ENCODE measurements at regions not wholly inside any gene's neighbourhood (a gene's known extent, or its start where the extent isn't known, plus 50 kb on each side); places are given as distances from the start of the nearest gene placed in this dataset.

DNA sequence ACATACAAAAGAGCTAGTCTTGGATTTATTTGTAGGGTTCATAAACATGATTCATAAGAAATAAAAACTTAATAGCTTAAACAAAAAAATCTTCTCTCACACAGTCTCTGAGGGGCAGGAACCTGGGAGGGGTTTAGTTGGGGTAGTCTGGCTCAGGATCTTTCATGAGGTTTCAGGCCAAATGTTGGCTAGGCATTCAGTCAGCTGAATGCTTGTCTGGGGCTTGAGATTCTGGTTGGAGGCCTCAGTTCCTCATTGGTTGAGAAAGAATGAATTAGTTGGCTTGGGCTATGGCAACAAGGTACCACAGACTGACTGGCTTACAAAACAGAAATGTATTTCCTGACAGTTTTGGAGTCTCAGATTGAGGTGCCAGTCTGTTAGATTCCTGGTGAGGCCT is 74.3 kb downstream of the ANKRD7 start:
- DNase-seq: no peak

DNA sequence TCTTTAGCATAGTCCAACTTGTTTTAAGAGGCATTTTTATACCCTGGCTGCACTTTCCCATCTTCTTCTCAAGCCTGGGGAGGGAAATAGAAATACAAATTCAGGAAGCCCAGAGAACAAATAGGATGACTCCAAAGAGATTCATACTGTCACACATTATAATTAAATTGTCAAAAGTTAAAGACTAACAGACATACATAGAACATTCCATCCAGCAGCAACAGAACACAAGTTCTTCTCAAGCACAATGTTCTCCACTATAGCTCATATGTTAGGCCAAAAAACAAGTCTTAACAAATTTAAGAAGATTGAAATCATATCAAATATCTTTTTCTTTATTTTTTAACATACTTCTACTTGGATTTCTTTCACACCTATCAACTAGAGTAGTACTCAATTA is 75.7 kb downstream of the ANKRD7 start:
- DNase-seq: no peak

DNA sequence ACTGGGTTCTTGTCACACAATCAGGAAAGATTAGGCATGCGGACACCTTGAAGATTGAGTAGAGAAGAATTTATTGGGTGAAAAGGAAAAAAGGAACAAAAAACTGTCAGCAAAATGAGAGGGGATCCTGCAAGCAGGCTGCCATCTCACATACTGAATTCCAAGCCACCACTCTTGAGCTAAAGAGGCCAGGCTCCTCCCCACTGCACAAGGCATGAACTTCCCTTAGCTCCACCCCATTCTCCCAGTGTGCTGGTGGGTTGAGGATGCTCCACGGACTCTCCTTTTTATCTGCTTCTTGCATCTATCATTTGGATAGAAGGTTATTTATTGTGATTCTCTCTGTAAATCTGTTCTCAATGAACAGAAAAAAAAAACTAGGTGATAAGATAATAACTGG is 79.6 kb downstream of the ANKRD7 start:
- no peak for DNase-seq

DNA sequence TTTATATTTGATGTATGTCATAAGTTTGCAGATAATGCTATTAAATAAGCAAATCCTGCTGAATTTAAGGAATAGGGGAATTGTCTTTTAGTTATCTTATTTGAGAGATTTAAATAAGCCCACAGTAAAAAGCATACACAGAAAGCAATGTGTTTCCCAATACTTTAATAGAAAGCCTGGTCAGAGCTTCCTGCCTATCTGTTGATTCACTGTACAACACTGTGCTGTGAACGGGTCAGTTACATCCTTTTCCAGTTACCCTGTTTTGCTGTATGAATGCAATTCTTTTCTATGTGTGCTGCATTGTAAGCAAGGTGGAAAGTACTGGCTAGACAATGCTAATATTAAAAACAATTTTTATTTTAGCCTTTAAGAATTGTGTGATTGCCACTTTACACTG is 81.2 kb downstream of the ANKRD7 start:
- DNase-seq: no peak

DNA sequence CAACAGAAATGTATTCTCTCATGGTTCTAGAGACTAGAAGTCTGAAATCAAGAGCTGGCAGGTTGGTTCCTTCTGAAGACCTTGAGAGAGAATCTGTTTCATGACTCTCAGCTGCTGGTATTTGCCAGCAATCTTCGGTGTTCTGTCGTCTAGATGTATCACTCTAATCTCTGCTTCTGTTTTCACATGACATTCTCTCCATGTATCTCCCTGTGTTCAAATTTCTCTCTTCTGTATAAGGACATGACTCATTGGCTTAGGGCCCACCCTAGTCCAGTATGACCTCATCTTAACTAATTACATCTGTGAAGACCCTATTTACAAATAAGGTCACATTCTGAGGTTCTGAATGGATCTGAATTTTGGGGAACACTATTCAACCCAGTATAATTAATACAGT is 82.3 kb downstream of the ANKRD7 start:
- DNase-seq: no peak

DNA sequence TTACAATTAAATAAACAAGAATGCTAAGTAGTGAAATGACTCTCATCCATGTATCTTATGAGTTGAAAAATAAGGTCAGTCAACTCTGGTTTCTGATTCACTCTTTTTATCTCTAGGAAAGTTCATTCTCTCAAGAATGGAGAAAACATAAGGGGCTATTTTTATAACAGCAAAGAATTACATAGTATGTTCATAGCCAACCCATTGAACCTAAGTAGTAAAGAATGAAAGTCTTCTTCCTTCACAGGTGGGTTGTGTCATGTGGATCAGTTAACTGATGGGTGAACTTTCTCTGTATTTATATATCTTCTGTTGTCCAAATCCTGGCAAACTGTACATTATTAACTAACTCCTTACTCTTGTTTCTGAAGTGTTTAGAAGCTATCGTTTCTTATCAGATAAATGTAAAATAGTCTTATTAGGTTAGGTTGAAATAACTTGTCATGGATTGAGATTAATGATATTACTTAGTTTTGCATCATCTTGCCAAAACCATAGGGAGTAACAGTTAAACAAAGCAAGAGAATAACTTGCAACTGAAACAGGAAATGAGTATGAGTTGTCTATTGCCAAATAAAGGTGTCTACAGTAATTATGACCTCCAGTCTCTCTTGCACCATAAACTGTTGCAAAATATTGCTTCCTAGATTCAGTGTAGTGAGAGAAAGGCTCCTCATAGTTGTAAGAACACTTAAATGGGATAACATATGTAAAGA is 86.8 kb downstream of the ANKRD7 start:
- no peak for DNase-seq

DNA sequence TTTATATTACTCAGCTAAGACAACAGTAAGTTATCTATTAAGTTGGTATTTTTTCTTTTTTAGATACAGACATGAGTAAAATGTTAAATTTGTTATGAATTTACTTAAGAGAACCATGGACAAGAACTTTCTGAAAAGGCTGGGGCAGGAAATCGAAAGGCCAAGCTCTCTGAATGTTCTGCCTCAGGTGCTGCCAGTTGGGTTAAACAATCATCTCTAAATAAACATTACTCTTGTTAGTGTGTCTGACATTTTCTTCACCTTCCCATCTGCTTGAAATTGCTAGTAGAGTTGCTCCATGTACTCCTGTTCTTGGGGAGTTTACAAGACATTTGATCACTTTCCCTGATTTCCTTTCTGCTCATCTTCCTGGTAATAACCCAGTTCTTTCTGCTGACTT is 87.5 kb downstream of the ANKRD7 start:
- DNase-seq: no peak

DNA sequence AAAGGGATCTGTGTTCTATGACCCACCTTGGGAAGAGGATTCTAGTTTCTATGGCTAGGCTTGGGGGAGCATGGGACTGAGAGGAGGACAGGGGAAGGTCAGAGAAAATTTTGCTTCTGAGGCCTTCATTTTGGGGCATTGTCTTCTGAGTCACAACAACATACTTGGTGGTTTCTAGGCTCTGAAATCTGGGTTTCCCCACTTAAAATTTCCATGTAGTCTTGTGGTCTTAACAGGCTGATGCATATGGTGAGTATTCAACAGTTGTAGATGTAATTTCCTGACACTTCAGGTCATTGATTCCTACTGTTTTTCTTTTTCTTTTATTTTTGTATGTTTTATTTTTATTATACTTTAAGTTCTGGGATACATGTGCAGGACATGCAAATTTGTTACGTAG is 88.5 kb downstream of the ANKRD7 start:
- DNase-seq: no peak

DNA sequence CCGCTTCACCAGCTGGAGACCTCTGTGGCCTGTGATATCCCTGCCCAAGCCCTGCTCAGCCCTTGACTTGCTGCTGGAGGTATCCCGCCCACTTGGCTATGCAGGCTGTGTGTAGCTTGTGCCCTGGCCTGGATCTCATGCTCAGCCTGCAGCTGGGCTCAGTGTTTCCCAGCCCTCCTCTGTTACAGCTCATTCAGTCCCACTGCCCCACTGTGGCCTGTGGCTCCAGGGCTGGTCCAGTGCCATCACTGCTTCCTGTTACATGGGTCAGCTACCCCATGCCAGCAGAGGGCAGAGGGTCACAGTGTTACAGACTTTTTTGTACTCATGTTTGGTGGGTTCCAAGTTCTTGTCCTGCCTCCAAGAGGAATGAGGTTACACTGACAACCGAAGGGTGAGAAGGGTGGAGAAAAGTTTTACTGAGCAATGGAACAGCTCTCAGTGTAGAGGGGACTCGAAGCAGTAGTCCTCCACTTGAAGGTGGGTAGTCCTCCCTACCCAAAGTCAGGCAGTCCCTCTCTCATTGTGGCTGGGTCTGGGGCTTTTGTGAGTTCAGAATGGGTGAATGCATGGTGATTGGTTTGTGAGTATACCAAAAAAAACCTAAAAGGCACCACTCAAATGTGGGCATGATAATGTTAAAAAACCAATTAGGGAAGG is 100.4 kb downstream of the ANKRD7 start:
- DNase-seq: no peak

DNA sequence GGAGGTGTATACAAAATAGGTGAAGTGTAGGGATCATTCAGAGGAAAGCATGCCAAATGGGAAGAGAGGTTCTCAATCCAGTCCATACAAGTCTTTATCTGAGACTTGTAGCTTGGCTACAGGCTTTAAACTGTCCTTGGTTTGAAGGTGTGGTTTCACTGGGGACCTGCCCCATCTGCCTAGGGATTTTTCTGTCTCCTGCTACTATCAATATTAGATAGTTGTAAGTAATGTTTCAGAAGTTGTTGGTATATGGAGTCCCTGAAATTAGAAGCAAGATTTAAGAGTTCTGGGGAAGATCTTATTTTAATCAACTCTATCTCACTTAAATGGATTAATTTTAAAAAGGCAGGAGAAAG is 100.9 kb downstream of the ANKRD7 start:
- DNase-seq: no peak

DNA sequence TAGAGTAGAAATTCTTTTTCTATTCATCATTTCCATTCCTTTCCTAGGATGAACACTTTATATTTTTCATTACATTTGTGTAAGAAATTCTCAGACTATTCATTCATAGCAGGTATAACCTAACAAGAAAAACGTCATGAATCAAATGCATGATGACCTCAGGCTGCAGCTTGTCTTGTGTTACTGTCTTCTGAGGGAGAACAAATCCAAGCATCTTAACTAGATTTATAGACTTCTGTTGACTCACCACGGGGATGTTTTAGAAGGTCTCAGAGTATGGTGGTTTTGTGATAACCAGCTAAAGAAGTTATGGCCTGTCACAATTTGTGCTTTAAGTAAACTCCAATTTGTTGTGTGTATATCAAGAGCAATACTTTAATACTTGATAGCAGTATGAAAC is 102.7 kb downstream of the ANKRD7 start:
- no peak for DNase-seq

DNA sequence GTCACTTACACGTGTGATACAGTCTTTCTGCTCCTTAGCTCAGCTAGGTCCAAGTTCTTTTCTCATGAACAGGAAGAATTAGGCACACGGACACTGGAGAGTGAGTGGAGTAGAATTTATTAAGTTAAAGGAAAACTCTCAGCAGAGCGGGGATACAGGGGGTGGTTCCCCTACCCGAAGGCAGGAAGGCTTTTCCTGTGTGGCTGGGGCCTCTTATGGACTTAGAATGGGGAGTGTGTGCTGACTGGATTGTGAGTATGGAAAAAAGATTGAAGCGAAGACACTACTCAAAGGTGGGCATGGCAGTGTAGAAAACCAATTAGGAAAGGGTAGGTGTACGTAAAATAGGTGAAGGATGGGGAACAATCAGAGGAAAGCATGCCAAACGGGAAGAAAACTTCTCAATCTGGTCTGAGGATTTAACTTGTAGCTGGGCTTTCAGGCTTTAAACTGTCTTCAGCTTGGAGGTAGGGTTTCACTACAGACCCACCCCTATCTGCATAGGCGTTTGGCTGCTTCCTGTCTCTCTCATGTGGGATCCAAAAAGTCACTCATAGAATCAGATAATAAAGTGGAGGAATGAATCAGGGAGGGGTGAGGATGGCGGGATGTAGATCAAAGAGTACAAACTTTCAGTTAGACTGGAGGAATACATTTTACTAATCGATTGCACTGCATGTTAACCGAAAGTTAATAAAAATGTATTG is 104.2 kb downstream of the ANKRD7 start:
- DNase-seq: no peak

DNA sequence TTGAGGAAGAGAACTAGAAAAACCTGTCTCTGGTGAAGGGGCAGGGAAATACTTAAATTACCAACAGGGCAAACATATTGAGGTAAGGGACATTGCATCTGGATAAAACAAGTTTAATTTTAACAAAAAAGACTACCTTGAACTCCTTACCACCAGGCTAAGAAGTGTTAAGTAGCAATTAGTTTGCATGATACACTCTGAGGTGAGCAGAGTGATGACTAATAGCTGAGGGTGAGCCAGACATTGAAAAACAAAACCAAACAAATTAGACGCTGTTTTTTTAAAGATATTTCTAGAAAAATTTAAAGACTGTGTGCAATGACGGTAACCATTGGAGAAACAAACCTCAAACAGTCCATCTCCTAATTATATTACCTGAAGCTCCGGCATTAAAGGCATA is 105.9 kb downstream of the ANKRD7 start:
- DNase-seq: no peak

DNA sequence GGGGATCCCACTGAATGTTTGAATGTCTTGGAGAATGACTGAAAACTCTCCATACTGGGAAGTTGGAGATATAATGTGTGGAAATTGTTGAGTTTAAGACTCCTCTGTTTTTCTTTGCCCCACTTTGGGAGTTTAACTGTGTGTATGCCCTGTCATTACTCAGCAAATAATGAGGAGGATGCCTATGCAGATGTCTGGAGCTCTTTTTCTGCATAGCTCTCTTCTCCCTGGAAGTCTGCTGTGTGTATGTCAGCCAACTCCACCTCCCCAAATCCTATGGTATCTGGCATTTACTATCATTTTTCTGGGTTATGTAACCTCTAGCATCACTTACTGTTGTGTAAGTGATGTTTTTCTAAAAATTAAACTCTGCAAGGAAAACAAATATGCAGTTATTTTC is 122.2 kb downstream of the ANKRD7 start:
- no peak for DNase-seq

DNA sequence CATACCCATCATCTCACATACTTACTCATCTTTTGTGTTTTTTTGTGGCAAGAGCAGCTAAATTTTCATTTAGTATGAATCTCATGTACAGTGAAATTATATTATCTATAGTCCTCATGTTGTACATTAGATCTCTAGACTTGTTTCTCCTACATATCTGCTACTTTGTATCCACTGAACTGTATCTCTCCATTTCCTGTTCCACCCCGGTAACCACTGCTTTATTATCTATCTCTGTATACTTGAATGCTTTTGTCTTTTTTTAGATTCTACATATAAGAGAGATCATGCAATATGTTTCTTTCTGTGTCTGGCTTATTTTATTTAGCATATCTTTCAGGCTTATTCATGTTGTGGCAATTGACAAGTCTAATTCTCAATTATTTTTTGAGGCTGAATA is 125.1 kb downstream of the ANKRD7 start:
- no peak for DNase-seq

DNA sequence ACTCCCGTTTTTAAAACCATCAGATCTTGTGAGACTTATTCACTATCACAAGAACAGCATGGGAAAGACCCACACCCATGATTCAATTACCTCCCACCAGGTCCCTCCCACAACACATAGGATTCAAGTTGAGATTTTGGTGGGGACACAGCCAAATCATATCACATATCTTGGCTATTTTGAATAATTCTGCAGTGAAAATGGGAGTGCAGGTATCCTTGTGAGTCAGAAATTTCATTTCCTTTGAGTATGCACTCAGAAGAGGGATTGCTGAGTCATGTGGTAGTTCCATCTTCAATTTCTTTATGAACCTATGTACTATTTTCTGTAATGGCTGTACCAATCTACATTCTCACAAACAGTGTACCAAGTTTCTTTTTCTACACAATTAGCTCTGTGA is 125.8 kb downstream of the ANKRD7 start:
- DNase-seq: no peak

DNA sequence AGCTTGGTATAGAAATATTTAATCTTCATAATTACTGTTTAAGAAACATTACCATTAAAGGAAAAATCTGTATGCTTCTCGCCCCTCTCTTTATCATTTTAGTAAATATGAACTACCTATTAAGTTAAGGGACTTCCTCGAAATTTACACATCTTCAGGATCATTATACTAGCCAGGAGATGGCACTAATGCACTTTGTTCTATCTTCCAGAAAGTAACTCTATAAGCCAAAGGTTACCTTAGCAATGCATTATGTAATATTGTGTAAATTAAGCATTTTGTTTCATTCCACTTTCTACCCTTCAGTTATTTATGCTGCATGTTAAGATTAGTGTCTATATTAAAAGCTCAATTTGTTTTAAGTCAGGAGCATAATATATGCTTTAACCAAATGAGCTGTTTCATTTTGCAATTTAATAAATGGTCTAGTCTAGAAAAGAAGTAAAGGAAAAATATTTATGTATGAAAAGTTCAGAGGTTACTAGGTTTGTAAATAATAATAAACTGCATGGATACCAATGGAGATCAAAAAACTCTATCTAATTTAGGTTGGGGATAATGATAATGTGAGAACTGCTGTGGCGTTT is 128.5 kb downstream of the ANKRD7 start:
- DNase-seq: no peak

DNA sequence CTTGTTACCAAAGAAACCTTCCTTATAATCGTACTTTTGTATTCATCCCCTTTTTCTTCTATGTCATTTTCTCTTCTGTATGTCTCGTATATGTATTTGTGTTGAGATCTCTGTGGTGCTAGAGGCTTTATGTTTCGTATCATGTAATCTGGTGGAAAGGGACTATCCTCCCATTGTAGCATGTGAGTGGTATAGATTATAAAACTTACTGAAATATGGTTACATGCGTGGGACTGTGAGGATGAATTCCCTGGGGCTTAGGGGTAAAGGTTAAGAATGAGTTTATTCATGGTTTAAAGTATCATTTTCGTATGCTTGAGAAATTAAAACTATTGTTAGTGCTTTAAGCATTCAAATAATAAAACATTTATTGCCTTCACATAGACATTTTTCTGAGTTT is 141.9 kb downstream of the ANKRD7 start:
- no peak for DNase-seq

DNA sequence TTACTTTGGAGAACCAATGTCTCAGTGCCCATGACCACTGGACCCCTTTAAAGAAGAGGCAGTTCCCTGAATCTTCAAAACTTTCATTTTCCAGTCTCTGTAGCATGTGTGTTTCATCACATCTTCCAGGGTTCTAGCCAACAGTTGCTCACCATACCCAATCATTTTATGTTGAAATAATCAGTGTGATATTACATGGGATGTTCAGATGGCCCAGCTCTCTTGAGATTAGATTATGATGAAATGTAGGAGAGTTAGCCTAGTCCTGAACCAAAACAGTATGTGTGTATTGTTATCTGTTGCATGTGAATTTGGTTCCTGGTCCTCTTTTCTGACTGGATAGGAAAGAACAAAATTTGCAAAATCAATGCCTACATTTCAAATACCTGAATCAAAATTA is 144.5 kb downstream of the ANKRD7 start:
- no peak for DNase-seq

DNA sequence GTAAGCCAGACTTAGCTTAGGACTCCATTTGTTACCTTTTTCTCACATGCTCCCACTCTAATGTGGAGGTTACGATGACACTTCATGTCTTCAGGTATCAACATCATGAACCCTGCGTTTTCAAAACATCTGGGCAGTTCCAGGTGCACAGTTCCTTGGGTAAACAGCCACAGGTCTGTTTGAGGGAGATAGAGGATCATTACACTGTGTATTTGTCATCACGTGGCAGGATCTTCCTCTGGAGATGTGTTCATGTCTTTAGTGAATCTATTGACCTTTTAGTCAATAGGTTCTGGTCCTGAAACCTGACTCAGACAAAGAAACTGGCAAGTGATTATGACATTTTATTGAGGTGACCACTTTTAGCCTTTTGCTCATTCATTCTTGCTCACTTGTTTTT is 145.5 kb downstream of the ANKRD7 start:
- DNase-seq: no peak

DNA sequence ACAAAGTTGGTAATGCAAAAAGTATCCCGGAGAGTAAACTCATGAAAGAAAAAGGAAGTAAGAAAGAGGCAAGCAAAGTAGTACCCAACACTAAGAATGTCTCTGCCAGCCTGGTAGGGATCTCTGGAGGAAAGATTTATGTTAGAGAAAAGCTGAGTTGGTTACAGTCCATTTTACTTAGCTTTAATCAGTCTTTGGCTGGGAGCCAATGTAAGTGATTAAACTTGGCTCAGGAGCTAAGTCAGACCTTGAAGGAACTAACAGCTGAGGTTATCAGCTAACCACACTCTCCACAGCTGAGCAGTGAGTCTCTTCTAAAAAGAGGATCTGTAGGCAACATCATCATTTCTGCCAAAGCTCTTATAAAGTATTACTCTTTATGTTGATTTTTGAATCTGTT is 148.0 kb downstream of the ANKRD7 start:
- DNase-seq: no peak

DNA sequence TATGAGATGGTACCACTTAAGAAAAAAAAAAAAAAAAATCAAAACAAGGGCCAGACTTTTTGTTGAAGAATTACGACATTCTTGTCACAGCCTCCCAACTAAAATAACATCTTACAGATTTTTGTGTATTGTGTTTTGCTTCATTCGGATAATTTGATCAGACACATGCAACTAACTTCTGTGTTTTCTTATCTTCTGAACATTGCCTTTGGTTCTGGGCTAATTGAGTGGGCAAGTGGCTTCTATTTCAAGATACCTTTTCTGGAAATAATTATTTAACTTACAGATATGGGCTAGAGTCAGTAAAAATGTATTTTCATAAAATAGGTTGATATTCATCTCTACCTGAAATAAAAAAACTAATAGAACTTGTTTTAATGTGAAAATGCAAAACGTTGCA is 165.1 kb downstream of the ANKRD7 start:
- DNase-seq: no peak

DNA sequence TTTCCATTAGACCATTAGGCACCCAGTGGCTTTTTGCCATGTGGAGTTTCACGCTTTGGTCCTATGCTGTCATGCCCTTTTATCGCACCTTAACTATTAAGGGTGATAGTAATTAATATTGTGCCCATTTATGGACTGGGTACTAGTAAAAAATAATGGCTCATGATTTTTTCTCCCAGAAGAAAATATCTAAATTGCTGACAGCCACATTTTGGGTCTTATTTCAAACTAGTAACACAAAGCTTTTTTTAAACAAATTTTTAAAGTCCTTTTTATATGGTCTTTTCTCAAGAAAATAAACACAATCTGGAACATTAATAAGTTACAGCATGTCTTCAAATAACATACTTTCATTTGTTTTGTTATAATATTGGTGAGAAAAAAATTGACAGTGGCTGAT is 179.7 kb downstream of the ANKRD7 start:
- DNase-seq: no peak

DNA sequence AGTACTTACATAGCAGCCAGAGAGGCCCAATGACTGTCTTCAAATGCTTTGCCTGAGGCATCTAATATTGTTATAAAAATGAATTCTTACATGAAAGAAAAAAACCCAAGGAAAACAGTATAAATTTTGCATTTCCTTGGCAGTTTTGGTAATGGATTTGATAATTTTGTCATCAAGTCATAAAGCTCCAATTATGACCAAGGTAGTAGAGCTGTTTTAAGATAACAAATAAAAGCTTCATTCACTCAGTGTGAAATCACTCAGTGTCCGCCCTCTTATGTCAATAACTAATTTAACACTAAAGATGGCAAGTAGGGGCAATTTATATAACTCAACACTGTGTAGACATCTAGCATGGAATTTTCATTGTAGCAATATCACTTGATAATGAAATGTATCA is 193.9 kb downstream of the ANKRD7 start:
- DNase-seq: no peak
